K562 (cell line): ENCODE measurements at regions not wholly inside any gene's neighbourhood (a gene's known extent, or its start where the extent isn't known, plus 50 kb on each side); places are given as distances from the start of the nearest gene placed in this dataset.

Experiments used
- CREBBP ChIP-seq: IDR thresholded peaks from one replicate; pipeline ENCODE4 v1.6.1; 2012; ENCODE audit warnings: low read depth, mild to moderate bottlenecking, control low read depth, inconsistent platforms, low read length
- EZH2 ChIP-seq: IDR thresholded peaks from 2 replicates; pipeline ENCODE4 v1.6.1; 2012; ENCODE audit warnings: low read depth, mild to moderate bottlenecking, inconsistent platforms, low read length, borderline replicate concordance
- POLR2AphosphoS5 ChIP-seq: IDR thresholded peaks from 2 replicates; pipeline ENCODE4 v1.6.1; 2011; ENCODE audit warnings: mild to moderate bottlenecking, low read depth, low read length, moderate library complexity; ENCODE audit not compliant: control insufficient read depth, insufficient read depth
- TF ChIP-seq, protein P1 (sequence below): sonication (generic); formaldehyde crosslinking; IDR thresholded peaks from 2 replicates; pipeline ENCODE4 v1.8.1; 2023; ENCODE audit warnings: mild to moderate bottlenecking, missing genetic modification reagents

GRCh38 chr3:167883452-167883851 is 147.9 kb downstream of the SERPINI1 start:
- TF ChIP-seq EZH2 (no peak), CREBBP (no peak), POLR2AphosphoS5 (no peak)
- TF ChIP-seq, protein P1, sequence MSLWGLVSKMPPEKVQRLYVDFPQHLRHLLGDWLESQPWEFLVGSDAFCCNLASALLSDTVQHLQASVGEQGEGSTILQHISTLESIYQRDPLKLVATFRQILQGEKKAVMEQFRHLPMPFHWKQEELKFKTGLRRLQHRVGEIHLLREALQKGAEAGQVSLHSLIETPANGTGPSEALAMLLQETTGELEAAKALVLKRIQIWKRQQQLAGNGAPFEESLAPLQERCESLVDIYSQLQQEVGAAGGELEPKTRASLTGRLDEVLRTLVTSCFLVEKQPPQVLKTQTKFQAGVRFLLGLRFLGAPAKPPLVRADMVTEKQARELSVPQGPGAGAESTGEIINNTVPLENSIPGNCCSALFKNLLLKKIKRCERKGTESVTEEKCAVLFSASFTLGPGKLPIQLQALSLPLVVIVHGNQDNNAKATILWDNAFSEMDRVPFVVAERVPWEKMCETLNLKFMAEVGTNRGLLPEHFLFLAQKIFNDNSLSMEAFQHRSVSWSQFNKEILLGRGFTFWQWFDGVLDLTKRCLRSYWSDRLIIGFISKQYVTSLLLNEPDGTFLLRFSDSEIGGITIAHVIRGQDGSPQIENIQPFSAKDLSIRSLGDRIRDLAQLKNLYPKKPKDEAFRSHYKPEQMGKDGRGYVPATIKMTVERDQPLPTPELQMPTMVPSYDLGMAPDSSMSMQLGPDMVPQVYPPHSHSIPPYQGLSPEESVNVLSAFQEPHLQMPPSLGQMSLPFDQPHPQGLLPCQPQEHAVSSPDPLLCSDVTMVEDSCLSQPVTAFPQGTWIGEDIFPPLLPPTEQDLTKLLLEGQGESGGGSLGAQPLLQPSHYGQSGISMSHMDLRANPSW (CRISPR knock-in tag): no peak
